Middle frontal gyrus (tissue), 1 donor: ENCODE measurements at regions not wholly inside any gene's neighbourhood (a gene's known extent, or its start where the extent isn't known, plus 50 kb on each side); places are given as distances from the start of the nearest gene placed in this dataset.
"Not testable (repeated sequence)": the region's sequence is repeated elsewhere in the genome, so short reads cannot be mapped to it uniquely, and the experiment has no call there.

Source experiments
- DNase-seq: peaks from one replicate; pipeline ENCODE4 v3.0.0-alpha.2; 2015; ENCODE audit warnings: low spot score; ENCODE audit errors: extremely low spot score

GRCh38 chr3:110454066-110454465 lies 617.5 kb upstream of the NECTIN3 start:
- no peak for DNase-seq

DNA sequence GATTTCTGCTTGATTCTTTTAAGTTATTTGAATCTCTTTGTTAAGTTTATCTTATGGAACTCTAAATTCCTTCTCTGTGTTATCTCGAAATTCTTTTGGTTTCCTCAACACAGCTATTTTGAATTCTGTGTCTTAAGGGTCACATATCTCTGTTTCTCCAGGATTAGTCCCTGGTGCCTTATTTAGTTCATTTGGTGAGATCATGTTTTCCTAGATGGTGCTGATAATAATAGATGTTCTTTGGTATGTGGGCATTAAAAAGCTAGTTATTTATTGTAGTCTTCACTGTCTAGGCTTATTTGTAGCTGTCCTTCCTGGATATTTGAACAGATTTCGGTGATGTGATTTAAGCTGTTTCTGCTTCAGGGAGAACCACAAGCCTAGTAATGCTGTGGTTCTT lies 615.6 kb upstream of the NECTIN3 start:
- no peak for DNase-seq

DNA sequence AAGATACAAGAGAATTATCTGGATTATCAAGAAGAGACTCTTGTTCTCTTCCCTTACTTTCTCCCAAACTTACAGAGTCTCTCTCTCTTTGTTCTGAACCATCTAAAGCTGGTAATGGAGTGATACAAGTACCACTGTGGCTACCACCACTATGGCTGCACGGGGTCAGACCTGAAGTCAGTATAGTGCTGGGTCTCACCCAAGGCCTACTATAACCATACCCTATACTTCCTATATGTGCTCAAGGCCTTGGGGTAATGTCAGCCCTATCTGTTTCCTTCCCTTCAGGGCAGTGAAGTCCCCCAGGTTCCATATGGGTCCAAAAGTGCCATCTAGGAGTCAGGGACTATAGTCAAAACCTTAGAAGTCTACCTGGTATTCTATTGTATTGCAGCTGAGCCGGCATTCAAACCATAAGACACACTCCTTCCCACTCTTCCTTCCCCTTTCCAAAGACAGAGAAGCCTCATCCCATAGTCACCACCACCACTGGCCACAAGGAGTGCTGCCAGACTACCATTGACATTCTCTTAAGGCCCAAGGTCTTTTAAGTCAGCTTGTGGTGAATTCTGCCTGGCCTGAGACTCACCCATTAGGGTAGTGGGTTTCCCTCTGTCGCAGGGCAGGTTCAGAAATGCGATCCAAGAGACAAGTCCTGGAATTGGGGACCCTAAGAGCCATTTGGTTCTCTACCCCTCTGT lies 615.0 kb upstream of the NECTIN3 start:
- DNase-seq = no peak

GRCh38 chr3:110457508-110457907 lies 614.1 kb upstream of the NECTIN3 start:
- DNase-seq = no peak

DNA sequence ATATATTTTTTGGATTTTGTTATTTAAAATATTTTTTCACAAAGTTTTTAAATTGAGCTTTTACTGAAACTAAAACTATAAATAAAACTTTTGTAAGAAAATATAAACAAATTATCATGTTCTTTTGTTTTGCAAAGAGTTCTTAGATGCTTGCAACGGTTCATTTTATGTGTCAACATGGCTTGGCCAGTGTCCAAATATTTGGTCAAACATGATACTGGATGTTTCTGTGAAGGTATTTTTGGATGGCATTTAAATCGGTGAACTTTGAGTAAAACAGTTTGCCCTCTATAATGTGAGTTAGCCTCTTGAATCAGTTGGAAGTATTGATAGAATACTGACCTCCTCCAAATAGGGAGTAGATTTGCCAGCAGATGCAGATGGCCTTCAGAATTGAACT lies 612.6 kb upstream of the NECTIN3 start:
- no peak for DNase-seq

- DNase-seq = no peak
These were observed 601.3 kb upstream of the NECTIN3 start for GRCh38 chr3:110470310-110470709.

DNA sequence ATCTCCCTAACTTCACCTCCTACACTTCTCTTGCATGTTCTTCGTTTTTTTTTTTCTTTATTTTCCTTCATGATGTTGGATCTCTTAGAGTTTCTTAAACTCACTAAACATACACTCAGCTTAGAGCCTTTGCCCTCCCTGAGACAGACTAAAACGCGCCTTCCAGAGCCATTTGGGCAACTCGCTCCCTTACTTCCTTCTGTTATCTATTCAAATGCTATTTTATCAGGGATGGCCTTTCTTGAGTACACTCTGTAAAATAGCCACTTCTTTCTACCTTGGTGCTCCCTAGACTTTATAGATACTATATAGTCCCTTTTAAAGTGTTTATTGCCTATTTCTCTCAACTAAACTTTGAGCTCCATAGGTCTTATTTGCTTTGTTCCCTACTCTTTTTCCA lies 598.2 kb upstream of the NECTIN3 start:
- no peak for DNase-seq

GRCh38 chr3:110474397-110474796 lies 597.2 kb upstream of the NECTIN3 start:
- DNase-seq = no peak

- DNase-seq = no peak
These were observed 593.1 kb upstream of the NECTIN3 start for GRCh38 chr3:110478377-110479054.

DNA sequence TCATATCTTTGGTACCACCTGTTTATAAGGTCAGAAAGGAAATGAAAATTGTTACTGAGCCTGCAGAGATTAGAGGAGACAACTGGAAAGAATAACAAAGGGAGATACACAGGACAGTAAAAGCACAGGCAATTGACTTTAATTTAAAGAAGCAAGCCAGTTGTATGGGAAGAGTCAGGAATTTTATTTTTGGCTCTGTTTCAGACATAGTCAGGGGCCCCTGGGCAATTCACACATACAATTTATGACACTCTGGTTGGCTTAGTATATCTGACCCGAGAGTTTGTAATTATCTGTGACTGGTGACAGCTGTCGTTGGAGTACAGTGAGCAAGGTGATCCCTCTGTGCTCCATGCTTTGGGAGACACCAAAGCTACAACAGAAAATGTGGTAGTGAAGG lies 591.9 kb upstream of the NECTIN3 start:
- no peak for DNase-seq

GRCh38 chr3:110485389-110485788 lies 586.2 kb upstream of the NECTIN3 start:
- DNase-seq = no peak

DNA sequence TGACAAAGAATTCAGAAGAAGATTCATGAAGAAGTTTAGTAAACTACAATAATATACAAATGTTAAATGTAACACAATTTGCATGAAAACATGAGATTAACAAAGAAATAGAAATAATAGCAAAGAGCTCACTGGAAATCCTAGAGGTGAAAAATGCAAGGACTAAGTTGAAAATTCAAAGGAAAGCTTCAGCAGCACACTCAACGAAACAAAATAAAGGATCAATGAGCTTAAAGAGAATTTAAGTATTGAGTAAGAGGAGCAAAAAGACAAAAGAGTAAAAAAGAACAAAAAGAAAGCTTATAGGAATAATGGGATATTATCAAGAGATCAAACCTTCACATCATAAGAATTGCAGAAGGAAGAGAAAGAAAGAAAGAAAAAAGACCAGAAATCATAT lies 583.8 kb upstream of the NECTIN3 start:
- DNase-seq = no peak

- DNase-seq = no peak
These were observed 580.2 kb upstream of the NECTIN3 start for GRCh38 chr3:110491413-110491812.

GRCh38 chr3:110492876-110493275 lies 578.7 kb upstream of the NECTIN3 start:
- DNase-seq = no peak

DNA sequence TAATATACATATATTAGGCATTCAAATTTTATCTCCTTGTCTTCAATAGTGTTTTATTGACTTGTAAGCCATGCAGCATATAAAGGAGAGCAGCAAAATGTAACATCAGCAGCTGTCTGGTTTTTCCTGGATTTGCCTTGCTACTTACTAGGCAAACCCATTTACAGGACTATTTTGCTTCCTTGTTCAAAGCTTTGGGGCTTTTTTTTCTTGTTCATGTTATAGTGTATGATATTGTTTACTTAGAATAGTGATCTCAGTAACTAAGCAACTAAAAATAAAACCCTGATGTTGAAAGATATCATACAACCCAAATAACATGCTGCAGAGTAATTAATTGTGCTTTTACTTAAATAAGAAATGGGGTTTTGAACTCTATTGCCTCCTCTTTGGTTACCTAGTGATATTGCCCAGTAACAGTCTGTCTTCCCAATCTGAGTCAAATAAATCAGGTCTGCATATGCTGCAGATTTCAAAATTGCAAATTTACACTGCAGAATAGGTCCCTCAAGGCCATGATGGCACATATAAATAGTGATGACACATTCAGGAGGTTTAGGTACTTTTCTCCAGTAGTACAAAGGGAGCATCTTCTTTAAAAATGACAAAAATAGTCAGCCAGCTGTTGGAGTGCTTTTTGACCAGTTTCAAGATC lies 578.1 kb upstream of the NECTIN3 start:
- no peak for DNase-seq

DNA sequence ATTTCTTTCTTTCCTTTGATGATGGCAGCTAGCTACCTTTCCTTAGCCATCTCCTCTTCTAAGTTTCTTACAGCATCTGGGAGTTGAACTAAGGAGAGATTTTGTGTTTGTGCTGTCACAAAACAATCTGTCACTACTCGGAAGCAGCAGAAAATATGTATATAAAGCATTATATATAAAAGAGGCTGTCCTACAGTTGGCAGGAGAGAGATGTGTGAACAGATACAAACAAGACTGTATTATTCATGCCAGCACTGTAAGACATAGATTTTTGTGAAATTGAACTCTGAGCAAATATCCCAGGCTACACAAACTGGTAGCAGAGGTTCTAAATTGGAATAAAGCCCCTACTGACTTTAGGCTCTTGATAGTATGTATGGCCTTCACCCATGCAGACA lies 577.5 kb upstream of the NECTIN3 start:
- peak; percentile 18 for DNase-seq

GRCh38 chr3:110494728-110495127 lies 576.9 kb upstream of the NECTIN3 start:
- no peak for DNase-seq

DNA sequence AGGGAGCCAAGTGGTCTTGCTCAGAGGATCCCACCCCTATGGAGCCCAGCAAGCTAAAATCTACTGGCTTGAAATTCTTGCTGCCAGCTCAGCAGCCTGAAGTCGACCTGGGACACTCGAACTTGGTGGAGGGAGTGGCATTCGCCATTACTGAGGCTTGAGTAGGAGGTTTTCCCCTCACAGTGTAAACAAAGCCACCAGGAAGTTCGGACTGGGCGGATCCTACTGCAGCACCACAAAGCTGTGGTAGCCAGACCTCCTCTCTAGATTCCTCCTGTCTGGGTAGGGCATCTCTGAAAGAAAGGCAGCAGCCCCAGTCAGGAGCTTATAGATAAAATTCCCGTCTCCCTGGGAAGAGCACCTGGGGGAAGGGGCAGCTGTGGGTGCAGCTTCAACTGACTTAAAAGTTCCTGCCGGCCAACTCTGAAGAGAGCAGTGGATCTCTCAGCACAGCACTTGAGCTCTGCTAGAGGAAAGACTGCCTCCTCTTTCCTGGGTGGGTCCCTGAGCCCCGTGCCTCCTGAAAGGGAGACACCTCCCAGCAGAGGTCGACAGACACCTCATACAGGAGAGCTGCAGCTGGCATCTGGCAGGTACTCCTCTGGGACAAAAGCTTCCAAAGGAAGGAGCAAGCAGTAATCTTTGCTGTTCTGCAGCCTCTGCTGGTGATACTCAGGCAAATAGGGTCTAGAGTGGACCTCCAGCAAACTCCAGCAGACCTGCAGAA lies 576.3 kb upstream of the NECTIN3 start:
- DNase-seq = no peak

DNA sequence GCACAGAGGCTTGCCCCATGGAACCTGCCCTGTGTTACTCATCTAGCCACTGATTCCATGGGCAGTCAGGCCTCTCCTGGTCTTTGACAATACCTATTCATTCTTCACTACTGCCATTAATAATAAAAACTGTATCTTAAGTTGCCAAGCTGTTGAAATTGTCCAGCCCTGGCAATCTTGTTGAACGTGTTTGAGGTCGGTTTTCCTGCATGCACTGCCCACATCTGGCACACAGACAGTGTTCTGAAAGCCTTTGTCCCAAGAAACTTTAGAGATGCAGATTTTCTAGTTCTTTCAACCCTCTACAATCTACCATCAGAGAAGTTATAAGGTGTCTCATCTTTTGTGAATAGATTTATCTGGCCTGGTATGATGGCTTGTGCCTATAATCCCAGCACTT lies 567.2 kb upstream of the NECTIN3 start:
- DNase-seq = no peak

- no peak for DNase-seq
These were observed 566.7 kb upstream of the NECTIN3 start for GRCh38 chr3:110504901-110505300.

GRCh38 chr3:110506890-110507289 lies 564.7 kb upstream of the NECTIN3 start:
- DNase-seq = no peak

GRCh38 chr3:110507570-110507969 lies 564.0 kb upstream of the NECTIN3 start:
- not testable (repeated sequence) for DNase-seq
